Fibroblast of lung (primary cell): ENCODE measurements at regions not wholly inside any gene's neighbourhood (a gene's known extent, or its start where the extent isn't known, plus 50 kb on each side); places are given as distances from the start of the nearest gene placed in this dataset.

ENCODE experiments used
- DNase-seq, 2 donors: peaks; one replicate each; pipeline versions ENCODE4 v3.0.0 to v3.0.0-alpha.2; 2010; ENCODE audit warnings: low read depth in 2 of 2
- H2AFZ ChIP-seq: 2 replicates; pipeline ENCODE4 v1.5.1; 2012; ENCODE audit warnings: low read length, control low read depth, inconsistent platforms
- H3K27ac ChIP-seq: 2 replicates; pipeline ENCODE4 v1.5.1; 2011; ENCODE audit warnings: low read length, control low read depth; ENCODE audit not compliant: insufficient read depth
- H3K27me3 ChIP-seq: 2 replicates; pipeline ENCODE4 v1.5.1; 2011; ENCODE audit warnings: mild to moderate bottlenecking, low read length; ENCODE audit not compliant: control insufficient read depth, insufficient read depth
- H3K36me3 ChIP-seq: 2 replicates; pipeline ENCODE4 v1.5.1; 2011; ENCODE audit warnings: low read length; ENCODE audit not compliant: control insufficient read depth, insufficient read depth
- H3K4me1 ChIP-seq: 2 replicates; pipeline ENCODE4 v1.5.1; 2011; ENCODE audit warnings: low read length; ENCODE audit not compliant: control insufficient read depth, insufficient read depth; ENCODE audit errors: extremely low read depth
- H3K4me2 ChIP-seq: 2 replicates; pipeline ENCODE4 v1.5.1; 2011; ENCODE audit warnings: low read length, control low read depth; ENCODE audit not compliant: insufficient read depth; ENCODE audit errors: extremely low read depth
- H3K4me3 ChIP-seq, 4 experiments: fragments of 200-600 bp in 1 of 4; sonication (generic) in 1 of 4; replicated peaks in 1 of 4; 2 replicates each; pipeline ENCODE4 v1.5.1; 2011 to 2016; ENCODE audit warnings: low read length in 4 of 4, low read depth in 3 of 4, mild to moderate bottlenecking in 3 of 4, control low read depth in 2 of 4, inconsistent platforms in 1 of 4, mixed read lengths in 1 of 4; ENCODE audit not compliant: insufficient read depth in 1 of 4; ENCODE audit errors: control extremely low read depth in 1 of 4
- H3K79me2 ChIP-seq: 2 replicates; pipeline ENCODE4 v1.5.1; 2012; ENCODE audit warnings: mild to moderate bottlenecking, low read length, inconsistent platforms; ENCODE audit not compliant: control insufficient read depth, insufficient read depth
- H3K9ac ChIP-seq: 2 replicates; pipeline ENCODE4 v1.5.1; 2011; ENCODE audit warnings: mild to moderate bottlenecking, low read length, control low read depth; ENCODE audit not compliant: insufficient read depth
- H3K9me3 ChIP-seq: 2 replicates; pipeline ENCODE4 v1.5.1; 2012; ENCODE audit warnings: low read depth, low read length; ENCODE audit not compliant: control insufficient read depth, insufficient read depth
- H4K20me1 ChIP-seq: 2 replicates; pipeline ENCODE4 v1.5.1; 2011; ENCODE audit warnings: low read length; ENCODE audit not compliant: control insufficient read depth, insufficient read depth; ENCODE audit errors: extremely low read depth
- CTCF ChIP-seq, 2 donors: IDR thresholded peaks in 1 of 2; conservative IDR thresholded peaks in 1 of 2; 1 replicate in 1 of 2; 2 replicates in 1 of 2; pipeline ENCODE4 v1.5.1; 2011 to 2012; ENCODE audit warnings: low read length in 2 of 2, control low read depth in 1 of 2, inconsistent platforms in 1 of 2, low read depth in 1 of 2, mild to moderate bottlenecking in 1 of 2
- EZH2 ChIP-seq: IDR thresholded peaks from 2 replicates; pipeline ENCODE4 v1.5.1; 2012; ENCODE audit warnings: low read length, control low read depth, mild to moderate bottlenecking; ENCODE audit errors: missing control alignments

- Histone ChIP-seq H3K4me1 (no peaks in the 10 kb centered on the region), H3K79me2 (no peaks in the 10 kb centered on the region), H3K9me3 (no peaks in the 10 kb centered on the region), H3K27me3 (no peaks in the 10 kb centered on the region), H3K4me3 (no peak overlapping the region), H3K4me2 (no peak overlapping the region), H2AFZ (no peak overlapping the region), H3K27ac (no peak overlapping the region), H3K36me3 (no peaks in the 10 kb centered on the region), H4K20me1 (no peaks in the 10 kb centered on the region), H3K9ac (no peak overlapping the region)
- DNase-seq: no peak
- TF ChIP-seq CTCF (conservative IDR thresholded peaks at IDR 0.05 in 1 of 2, IDR thresholded peaks at IDR 0.05 in 1 of 2; ENCODE audit: low read depth in 1 of 2, low read length in 2 of 2): no peak
- TF ChIP-seq EZH2: no peak
Observed at GRCh38 chr11:81472646-81473045, 1261.0 kb downstream of the FAM181B start.

- no peak overlapping the region for H3K27ac ChIP-seq
- H3K9me3 ChIP-seq: no peaks in the 10 kb centered on the region
- TF ChIP-seq EZH2 (no peak), CTCF (conservative IDR thresholded peaks at IDR 0.05 in 1 of 2, IDR thresholded peaks at IDR 0.05 in 1 of 2; ENCODE audit: low read depth in 1 of 2, low read length in 2 of 2) (no peak)
- no peaks in the 10 kb centered on the region for H3K4me1 ChIP-seq
- H3K36me3 ChIP-seq: no peaks in the 10 kb centered on the region
- H3K9ac ChIP-seq: no peak overlapping the region
- DNase-seq: no peak
- H3K4me3 ChIP-seq: no peak overlapping the region
- H3K27me3 ChIP-seq: no peaks in the 10 kb centered on the region
- H3K4me2 ChIP-seq: no peak overlapping the region
- H4K20me1 ChIP-seq: no peaks in the 10 kb centered on the region
- no peak overlapping the region for H2AFZ ChIP-seq
- H3K79me2 ChIP-seq: no peaks in the 10 kb centered on the region
Observed at GRCh38 chr11:81470446-81470845, 1263.2 kb downstream of the FAM181B start.

GRCh38 chr11:81459766-81460306 lies 1273.8 kb downstream of the FAM181B start:
- Histone ChIP-seq H3K27ac (no peak overlapping the region), H2AFZ (no peak overlapping the region), H3K9ac (no peak overlapping the region), H4K20me1 (no peaks in the 10 kb centered on the region), H3K36me3 (no peaks in the 10 kb centered on the region), H3K27me3 (no peaks in the 10 kb centered on the region), H3K4me1 (no peaks in the 10 kb centered on the region), H3K4me2 (no peak overlapping the region), H3K79me2 (no peaks in the 10 kb centered on the region), H3K9me3 (no peaks in the 10 kb centered on the region), H3K4me3 (no peak overlapping the region)
- TF ChIP-seq CTCF (conservative IDR thresholded peaks at IDR 0.05 in 1 of 2, IDR thresholded peaks at IDR 0.05 in 1 of 2; ENCODE audit: low read depth in 1 of 2, low read length in 2 of 2) (no peak), EZH2 (no peak)
- no peak for DNase-seq
